ENCODE measurements at regions not wholly inside any gene's neighbourhood (a gene's known extent, or its start where the extent isn't known, plus 50 kb on each side); places are given as distances from the start of the nearest gene placed in this dataset.

- no peak for DNase-seq
- H3K4me1 ChIP-seq (replicated peaks in 1 of 2), result peaks cover 12 to 16% of the 10 kb centered on the region in 2 donors
- no peaks in the 10 kb centered on the region for H3K27me3 ChIP-seq
- H3K36me3 ChIP-seq (replicated peaks in 1 of 2), result no peaks in the 10 kb centered on the region
- H3K4me3 ChIP-seq, result no peak overlapping the region
- H3K27ac ChIP-seq, result peak overlapping the region in 4 of 5 donors; percentile 64 to 78 (median 70)
- no peaks in the 10 kb centered on the region for H3K9me3 ChIP-seq (replicated peaks in 1 of 3)
- no peak for TF ChIP-seq CTCF (IDR thresholded peaks at IDR 0.05)
- TF ChIP-seq POLR2A (IDR thresholded peaks at IDR 0.05), result no peak
- intact Hi-C loops (cut with DNase I), result no loop called here
- 62 to 89% (median 81%) methylated on average over 5 of the region's 5 CpGs for WGBS, 4 donors
Observed at GRCh38 chr9:89891221-89891590, 286.4 kb downstream of the GADD45G start.

- Histone ChIP-seq H3K36me3 (replicated peaks in 1 of 2) (no peaks in the 10 kb centered on the region), H3K4me1 (replicated peaks in 1 of 2) (peaks cover 12 to 16% of the 10 kb centered on the region in 2 donors), H3K27ac (peak overlapping the region in 4 of 5 donors; percentile 64 to 78 (median 70)), H3K9me3 (replicated peaks in 1 of 3) (no peaks in the 10 kb centered on the region), H3K4me3 (no peak overlapping the region), H3K27me3 (no peaks in the 10 kb centered on the region)
- intact Hi-C loops (cut with DNase I), result no loop called here
- TF ChIP-seq CTCF (IDR thresholded peaks at IDR 0.05) (no peak), POLR2A (IDR thresholded peaks at IDR 0.05) (no peak)
- DNase-seq, result peak; percentile 54 to 89 (median 74)
- 17 to 38% (median 34%) methylated on average over 5 to 6 of the region's 6 CpGs for WGBS, 4 donors
Observed at GRCh38 chr9:89891591-89892304, 286.9 kb downstream of the GADD45G start.

- TF ChIP-seq CTCF (IDR thresholded peaks at IDR 0.05), result no peak
- no peak for TF ChIP-seq POLR2A (IDR thresholded peaks at IDR 0.05)
- DNase-seq, result no peak
- intact Hi-C loops (cut with DNase I), result no loop called here
- Histone ChIP-seq H3K27ac (no peak overlapping the region), H3K36me3 (replicated peaks in 1 of 2) (no peaks in the 10 kb centered on the region), H3K9me3 (replicated peaks in 1 of 3) (no peaks in the 10 kb centered on the region), H3K4me1 (replicated peaks in 1 of 2) (peaks cover 12 to 16% of the 10 kb centered on the region in 2 donors), H3K27me3 (no peaks in the 10 kb centered on the region), H3K4me3 (no peak overlapping the region)
- 94 to 100% (median 95%) methylated on average over 6 of the region's 6 CpGs for WGBS, 4 donors
Observed at GRCh38 chr9:89892920-89893319, 288.1 kb downstream of the GADD45G start.

- Histone ChIP-seq H3K27me3 (no peaks in the 10 kb centered on the region), H3K4me3 (no peak overlapping the region), H3K36me3 (replicated peaks in 1 of 2) (no peaks in the 10 kb centered on the region), H3K9me3 (replicated peaks in 1 of 3) (no peaks in the 10 kb centered on the region), H3K27ac (no peak overlapping the region), H3K4me1 (replicated peaks in 1 of 2) (peaks cover 12 to 16% of the 10 kb centered on the region in 2 donors)
- TF ChIP-seq CTCF (IDR thresholded peaks at IDR 0.05), result no peak
- no peak for TF ChIP-seq POLR2A (IDR thresholded peaks at IDR 0.05)
- no peak for DNase-seq
- 97 to 100% (median 98%) methylated on average over 2 of the region's 2 CpGs for WGBS, 4 donors
- intact Hi-C loops (cut with DNase I), result no loop called here
Observed at GRCh38 chr9:89893886-89894285, 289.1 kb downstream of the GADD45G start.
